ENCODE measurements at regions not wholly inside any gene's neighbourhood (a gene's known extent, or its start where the extent isn't known, plus 50 kb on each side); places are given as distances from the start of the nearest gene placed in this dataset.

DNA sequence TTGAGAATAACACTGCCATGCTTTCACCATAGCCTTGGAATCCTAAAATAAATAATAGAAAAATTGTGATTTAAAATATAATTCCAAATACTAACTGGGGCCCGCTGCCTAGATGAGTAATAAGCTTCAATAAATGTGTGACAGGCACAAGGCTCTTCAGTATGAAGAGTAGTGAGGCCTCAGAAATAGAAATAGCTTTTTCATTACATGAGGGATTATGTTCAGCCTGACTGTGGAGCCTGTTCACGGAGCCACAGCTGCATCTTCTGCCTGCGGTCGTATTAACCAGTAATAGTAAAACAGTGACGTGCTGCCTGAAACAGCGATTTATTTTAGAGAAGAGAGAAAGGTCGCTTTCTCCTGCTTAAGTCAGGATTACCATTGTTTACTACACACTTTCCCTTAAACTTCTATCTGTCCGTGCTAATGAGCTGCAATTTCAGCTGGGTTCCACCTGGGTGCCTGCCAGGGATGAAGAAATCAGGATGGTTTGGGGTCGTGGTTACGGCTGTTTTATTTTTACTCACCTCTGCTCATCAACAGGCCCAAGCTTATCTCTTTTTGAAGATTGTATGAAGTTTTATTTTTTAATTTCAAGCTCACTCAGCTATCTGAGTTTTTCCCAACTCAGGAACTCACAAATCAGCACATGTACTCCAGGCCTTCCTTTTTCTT, 284.9 kb upstream of the WWC1 start:
- H3K4me1 ChIP-seq (ENCODE audit: insufficient read depth) = peaks cover 2% of the 10 kb centered on the region
- no peaks in the 10 kb centered on the region for H3K9me2 ChIP-seq (replicated peaks; ENCODE audit: insufficient read depth)
- H3K36me3 ChIP-seq (replicated peaks; ENCODE audit: insufficient read depth, low read depth) = no peaks in the 10 kb centered on the region
- no peaks in the 10 kb centered on the region for H3K79me2 ChIP-seq
- H3K4me3 ChIP-seq = no peak overlapping the region
- peak overlapping the region; percentile 63 for H3K4me2 ChIP-seq
- 32% methylated on average over 10 of the region's 10 CpGs for WGBS (ENCODE audit: low lambda C conversion rate, missing lambda C conversion rate)
- H3K27ac ChIP-seq = peak overlapping the region; percentile 26
- no peaks in the 10 kb centered on the region for H3K9me3 ChIP-seq (ENCODE audit: low read depth)
- H3K27me3 ChIP-seq = no peaks in the 10 kb centered on the region
- no peak for TF ChIP-seq EZH2phosphoT487 (IDR thresholded peaks at IDR 0.05; ENCODE audit: low read depth, severe bottlenecking, unreplicated experiment)
- TF ChIP-seq, protein P1, sequence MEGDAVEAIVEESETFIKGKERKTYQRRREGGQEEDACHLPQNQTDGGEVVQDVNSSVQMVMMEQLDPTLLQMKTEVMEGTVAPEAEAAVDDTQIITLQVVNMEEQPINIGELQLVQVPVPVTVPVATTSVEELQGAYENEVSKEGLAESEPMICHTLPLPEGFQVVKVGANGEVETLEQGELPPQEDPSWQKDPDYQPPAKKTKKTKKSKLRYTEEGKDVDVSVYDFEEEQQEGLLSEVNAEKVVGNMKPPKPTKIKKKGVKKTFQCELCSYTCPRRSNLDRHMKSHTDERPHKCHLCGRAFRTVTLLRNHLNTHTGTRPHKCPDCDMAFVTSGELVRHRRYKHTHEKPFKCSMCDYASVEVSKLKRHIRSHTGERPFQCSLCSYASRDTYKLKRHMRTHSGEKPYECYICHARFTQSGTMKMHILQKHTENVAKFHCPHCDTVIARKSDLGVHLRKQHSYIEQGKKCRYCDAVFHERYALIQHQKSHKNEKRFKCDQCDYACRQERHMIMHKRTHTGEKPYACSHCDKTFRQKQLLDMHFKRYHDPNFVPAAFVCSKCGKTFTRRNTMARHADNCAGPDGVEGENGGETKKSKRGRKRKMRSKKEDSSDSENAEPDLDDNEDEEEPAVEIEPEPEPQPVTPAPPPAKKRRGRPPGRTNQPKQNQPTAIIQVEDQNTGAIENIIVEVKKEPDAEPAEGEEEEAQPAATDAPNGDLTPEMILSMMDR (IDR thresholded peaks at IDR 0.05; ENCODE audit: poor library complexity) = no peak
- TF ChIP-seq EZH2 (IDR thresholded peaks at IDR 0.05; ENCODE audit: borderline replicate concordance) = no peak
- peak; percentile 23 for DNase-seq (ENCODE audit: low spot score)
- no peaks in the 10 kb centered on the region for H4K20me1 ChIP-seq (ENCODE audit: insufficient read depth, poor library complexity, severe bottlenecking)
- no peak overlapping the region for H2AFZ ChIP-seq

DNA sequence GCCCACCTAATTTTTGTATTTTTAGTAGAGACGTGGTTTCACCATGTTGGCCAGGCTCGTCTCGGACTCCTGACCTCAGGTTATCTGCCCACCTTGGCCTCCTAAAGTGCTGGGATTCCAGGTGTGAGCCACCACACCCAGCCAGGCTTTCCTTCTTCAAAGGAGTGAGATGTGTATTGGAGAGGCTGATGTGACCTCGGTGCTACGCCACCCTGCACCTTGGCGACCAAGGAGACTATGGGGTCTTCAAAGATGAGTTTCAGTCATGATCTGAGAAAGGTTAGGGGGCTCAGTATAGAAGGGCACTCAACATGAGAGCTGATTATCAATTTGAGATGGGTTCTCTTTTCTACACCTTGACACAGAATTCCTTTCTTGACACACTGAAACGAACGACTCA, 284.2 kb upstream of the WWC1 start:
- no peaks in the 10 kb centered on the region for H3K9me2 ChIP-seq (replicated peaks; ENCODE audit: insufficient read depth)
- DNase-seq (ENCODE audit: low spot score) = no peak
- no peak overlapping the region for H2AFZ ChIP-seq
- H3K27ac ChIP-seq = no peak overlapping the region
- no peaks in the 10 kb centered on the region for H3K79me2 ChIP-seq
- H3K4me3 ChIP-seq = no peak overlapping the region
- TF ChIP-seq, protein P1 (IDR thresholded peaks at IDR 0.05; ENCODE audit: poor library complexity) = no peak
- no peak for TF ChIP-seq EZH2 (IDR thresholded peaks at IDR 0.05; ENCODE audit: borderline replicate concordance)
- no peak for TF ChIP-seq EZH2phosphoT487 (IDR thresholded peaks at IDR 0.05; ENCODE audit: low read depth, severe bottlenecking, unreplicated experiment)
- H4K20me1 ChIP-seq (ENCODE audit: insufficient read depth, poor library complexity, severe bottlenecking) = no peaks in the 10 kb centered on the region
- H3K27me3 ChIP-seq = no peaks in the 10 kb centered on the region
- no peaks in the 10 kb centered on the region for H3K9me3 ChIP-seq (ENCODE audit: low read depth)
- WGBS (ENCODE audit: low lambda C conversion rate, missing lambda C conversion rate) = 92% methylated on average over 8 of the region's 8 CpGs
- H3K36me3 ChIP-seq (replicated peaks; ENCODE audit: insufficient read depth, low read depth) = no peaks in the 10 kb centered on the region
- no peak overlapping the region for H3K4me2 ChIP-seq
- H3K4me1 ChIP-seq (ENCODE audit: insufficient read depth) = peaks cover 2% of the 10 kb centered on the region

DNA sequence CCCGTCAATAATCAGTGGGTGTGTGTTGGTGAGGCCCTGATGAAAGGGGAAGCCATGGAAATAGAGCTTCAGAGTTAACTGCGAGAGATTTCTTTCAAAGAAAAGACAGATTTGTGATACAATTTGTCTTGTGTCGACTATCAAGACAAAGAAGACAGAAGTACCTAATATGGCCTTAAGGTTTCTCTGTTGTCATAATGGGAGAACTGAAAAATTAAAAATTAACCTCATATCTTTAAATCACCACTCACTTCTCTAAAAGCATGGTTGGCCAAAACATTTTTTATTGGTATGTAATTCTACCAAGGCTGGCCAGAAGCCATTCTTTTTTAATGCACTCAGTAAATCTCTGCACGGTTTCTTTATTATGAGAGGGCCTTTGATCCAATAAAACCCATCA, 282.9 kb upstream of the WWC1 start:
- Histone ChIP-seq H3K4me1 (ENCODE audit: insufficient read depth) (peaks cover 2% of the 10 kb centered on the region), H3K27ac (no peak overlapping the region), H3K9me3 (ENCODE audit: low read depth) (no peaks in the 10 kb centered on the region), H3K9me2 (replicated peaks; ENCODE audit: insufficient read depth) (no peaks in the 10 kb centered on the region), H3K79me2 (no peaks in the 10 kb centered on the region), H3K27me3 (no peaks in the 10 kb centered on the region), H4K20me1 (ENCODE audit: insufficient read depth, poor library complexity, severe bottlenecking) (no peaks in the 10 kb centered on the region), H2AFZ (no peak overlapping the region), H3K4me2 (no peak overlapping the region), H3K4me3 (no peak overlapping the region), H3K36me3 (replicated peaks; ENCODE audit: insufficient read depth, low read depth) (no peaks in the 10 kb centered on the region)
- no peak for DNase-seq (ENCODE audit: low spot score)
- 73% methylated on average over 4 of the region's 4 CpGs for WGBS (ENCODE audit: low lambda C conversion rate, missing lambda C conversion rate)
- TF ChIP-seq EZH2 (IDR thresholded peaks at IDR 0.05; ENCODE audit: borderline replicate concordance) = no peak
- no peak for TF ChIP-seq EZH2phosphoT487 (IDR thresholded peaks at IDR 0.05; ENCODE audit: low read depth, severe bottlenecking, unreplicated experiment)
- TF ChIP-seq, protein P1 (IDR thresholded peaks at IDR 0.05; ENCODE audit: poor library complexity) = no peak

All from hepatocyte (in vitro differentiated cells).